ENCODE measurements at regions not wholly inside any gene's neighbourhood (a gene's known extent, or its start where the extent isn't known, plus 50 kb on each side); places are given as distances from the start of the nearest gene placed in this dataset.

- no peaks in the 10 kb centered on the region for H3K36me3 ChIP-seq (ENCODE audit: control insufficient read depth in 2 of 4, insufficient read depth in 4 of 4, low read length in 3 of 4)
- no peak overlapping the region for H2BK12ac ChIP-seq (ENCODE audit: low read depth, low read length)
- H2BK5ac ChIP-seq (ENCODE audit: low read depth, low read length) = no peak overlapping the region
- H3K23ac ChIP-seq (ENCODE audit: insufficient read length) = no peak overlapping the region
- H2BK20ac ChIP-seq (ENCODE audit: low read length) = no peak overlapping the region
- no peak overlapping the region for H3K56ac ChIP-seq (replicated peaks; ENCODE audit: insufficient read length, low read depth, low read length)
- no peak overlapping the region for H4K91ac ChIP-seq (replicated peaks; ENCODE audit: insufficient read length, low read length)
- no peak overlapping the region for H4K5ac ChIP-seq (ENCODE audit: insufficient read length, low read depth, low read length)
- DNase-seq (ENCODE audit: low read depth in 1 of 2, low spot score in 2 of 2) = no peak
- no peaks in the 10 kb centered on the region for H3K27me3 ChIP-seq (replicated peaks in 1 of 4; ENCODE audit: control insufficient read depth in 3 of 4, extremely low read depth in 1 of 4, insufficient read depth in 3 of 4, low read length in 3 of 4)
- H2AFZ ChIP-seq (ENCODE audit: low read length) = no peak overlapping the region
- H4K8ac ChIP-seq (ENCODE audit: extremely low read depth, insufficient read depth, low read length) = no peak overlapping the region
- no peaks in the 10 kb centered on the region for H3K23me2 ChIP-seq (ENCODE audit: low read depth, low read length)
- no peak overlapping the region for H2BK120ac ChIP-seq (replicated peaks; ENCODE audit: low read depth, low read length)
- H3K9ac ChIP-seq (replicated peaks in 1 of 4; ENCODE audit: extremely low read depth in 1 of 4, low read depth in 3 of 4, low read length in 3 of 4) = no peak overlapping the region
- H3K4me1 ChIP-seq (replicated peaks in 1 of 4; ENCODE audit: control insufficient read depth in 3 of 4, insufficient read depth in 4 of 4, low read length in 3 of 4) = peaks cover 0 to 3% (median 0%) of the 10 kb centered on the region in 4 experiments; a peak in 1 of 7 replicates
- no peaks in the 10 kb centered on the region for H3K9me3 ChIP-seq (ENCODE audit: insufficient read depth in 2 of 2, low read depth in 1 of 2, low read length in 1 of 2)
- CTCF ChIA-PET (ENCODE audit: partially characterized antibody) = no interaction called here
- FAIRE-seq = no peak
- H3K79me1 ChIP-seq (ENCODE audit: low read depth, low read length) = no peaks in the 10 kb centered on the region
- no peaks in the 10 kb centered on the region for H4K20me1 ChIP-seq (replicated peaks in 1 of 2; ENCODE audit: control insufficient read depth in 1 of 2, insufficient read depth in 2 of 2, low read length in 2 of 2)
- no peak overlapping the region for H3K14ac ChIP-seq (ENCODE audit: insufficient read length)
- H3K4me3 ChIP-seq (ENCODE audit: extremely low read depth in 1 of 4, insufficient read depth in 2 of 4, low read depth in 3 of 4, low read length in 4 of 4) = no peak overlapping the region
- no peak overlapping the region for H3K18ac ChIP-seq (ENCODE audit: extremely low read depth, low read length)
- no peak overlapping the region for H3K4me2 ChIP-seq (ENCODE audit: insufficient read depth in 1 of 2, low read depth in 2 of 2, low read length in 2 of 2)
- TF ChIP-seq RAD21 (IDR thresholded peaks at IDR 0.05 in 1 of 2, conservative IDR thresholded peaks at IDR 0.05 in 1 of 2; ENCODE audit: low read depth in 2 of 2, low read length in 2 of 2) = no peak
- TF ChIP-seq NRF1 (IDR thresholded peaks at IDR 0.05; ENCODE audit: low read depth, low read length) = no peak
- TF ChIP-seq SUZ12 (IDR thresholded peaks at IDR 0.05; ENCODE audit: low read length) = no peak
- no peak for TF ChIP-seq TAF7 (optimal IDR thresholded peaks at IDR 0.05; ENCODE audit: borderline replicate concordance, low read depth, low read length)
- no peak for TF ChIP-seq SRF (IDR thresholded peaks at IDR 0.05; ENCODE audit: low read depth, low read length)
- no peak for TF ChIP-seq SP1 (IDR thresholded peaks at IDR 0.05; ENCODE audit: low read depth, low read length)
- TF ChIP-seq TAF1 (IDR thresholded peaks at IDR 0.05; ENCODE audit: low read depth, low read length) = no peak
- no peak for TF ChIP-seq EZH2 (IDR thresholded peaks at IDR 0.05; ENCODE audit: low read depth, low read length, severe bottlenecking)
- TF ChIP-seq KDM1A (IDR thresholded peaks at IDR 0.05; ENCODE audit: borderline replicate concordance, low read length) = no peak
- H3K27ac ChIP-seq (ENCODE audit: low read depth, low read length) = no peak overlapping the region
- H2AK5ac ChIP-seq (ENCODE audit: low read depth, low read length) = no peak overlapping the region
- no peak overlapping the region for H2BK15ac ChIP-seq (ENCODE audit: low read length)
- no peaks in the 10 kb centered on the region for H3K79me2 ChIP-seq (ENCODE audit: control insufficient read depth in 1 of 2, insufficient read depth in 2 of 2, low read length in 2 of 2)
- no peak overlapping the region for H3K4ac ChIP-seq (replicated peaks; ENCODE audit: insufficient read length, low read depth, low read length)
- WGBS, 2 experiments (ENCODE audit: extremely low coverage in 1 of 2, insufficient coverage in 1 of 2, insufficient read length in 1 of 2, insufficient replicate concordance in 2 of 2, low coverage in 1 of 2, low lambda C conversion rate in 2 of 2, missing lambda C conversion rate in 1 of 2) = 90% methylated on average over 1 of the region's 1 CpG; no CpG with 5 or more reads in 1 of the 2 experiments
- POLR2A ChIA-PET (ENCODE audit: partially characterized antibody) = no interaction called here
These were observed 161.4 kb upstream of the GALNT2 start for GRCh38 chr1:229905652-229906051.
